Head of caudate nucleus (tissue), 42 donors: ENCODE measurements at regions not wholly inside any gene's neighbourhood (a gene's known extent, or its start where the extent isn't known, plus 50 kb on each side); places are given as distances from the start of the nearest gene placed in this dataset.

Source experiments
- DNase-seq, 42 donors: peaks; one replicate each; pipeline versions ENCODE4 v3.0.0 to v3.0.0-alpha.2; 2020 to 2021; ENCODE audit warnings: mixed read lengths in 7 of 42
- intact Hi-C: fragments of 100-400 bp; cut with DNase I; formaldehyde crosslinking; loops from one replicate; pipeline ENCODE4 v1.15.0; 2022

- peak in 3 of 42 donors; percentile 0 to 38 (median 6) for DNase-seq
These were observed 91.7 kb downstream of the INHBB start for GRCh38 chr2:120437604-120438000.

GRCh38 chr2:120438301-120439066 lies 92.5 kb downstream of the INHBB start:
- peak in 3 of 42 donors; percentile 13 to 17 (median 14) for DNase-seq
- intact Hi-C loops, result no loop called here

More at GRCh38 chr2:120437604-120438000, 91.7 kb downstream of the INHBB start:
- intact Hi-C loops, result no loop called here

GRCh38 chr2:120439067-120439368 lies 93.1 kb downstream of the INHBB start:
- DNase-seq, result no peak
- intact Hi-C loops, result no loop called here

- intact Hi-C loops, result no loop called here
- peak in 1 of 42 donors; percentile 14 for DNase-seq
These were observed 93.9 kb downstream of the INHBB start for GRCh38 chr2:120439637-120440384.

- intact Hi-C loops, result no loop called here
- peak in 1 of 42 donors; percentile 21 for DNase-seq
These were observed 94.8 kb downstream of the INHBB start for GRCh38 chr2:120440521-120441350.

GRCh38 chr2:120441351-120441700 lies 95.4 kb downstream of the INHBB start:
- intact Hi-C loops, result no loop called here
- peak in 1 of 42 donors; percentile 14 for DNase-seq

GRCh38 chr2:120441744-120442471 lies 96.0 kb downstream of the INHBB start:
- intact Hi-C loops, result no loop called here
- DNase-seq, result peak; percentile 57 to 89 (median 78)

- intact Hi-C loops, result no loop called here
- no peak for DNase-seq
These were observed 96.6 kb downstream of the INHBB start for GRCh38 chr2:120442541-120442922.

GRCh38 chr2:120442923-120443571 lies 97.1 kb downstream of the INHBB start:
- intact Hi-C loops, result no loop called here
- peak in 3 of 42 donors; percentile 15 to 44 (median 28) for DNase-seq

GRCh38 chr2:120443946-120444345 lies 98.0 kb downstream of the INHBB start:
- intact Hi-C loops, result no loop called here
- DNase-seq, result peak in 1 of 42 donors; percentile 30

- peak in 3 of 42 donors; percentile 8 to 26 (median 23) for DNase-seq
- intact Hi-C loops, result no loop called here
These were observed 98.8 kb downstream of the INHBB start for GRCh38 chr2:120444691-120445240.

GRCh38 chr2:120445449-120446143 lies 99.7 kb downstream of the INHBB start:
- DNase-seq, result peak in 2 of 42 donors; percentile 17 to 19
- intact Hi-C loops, result no loop called here

GRCh38 chr2:120446236-120447126 lies 100.5 kb downstream of the INHBB start:
- DNase-seq, result peak in 2 of 42 donors; percentile 16 to 30
- intact Hi-C loops, result no loop called here

GRCh38 chr2:120447127-120447785 lies 101.3 kb downstream of the INHBB start:
- intact Hi-C loops, result no loop called here
- peak in 8 of 42 donors; percentile 17 to 57 (median 32) for DNase-seq

GRCh38 chr2:120448436-120448835 lies 102.5 kb downstream of the INHBB start:
- peak in 1 of 42 donors; percentile 0 for DNase-seq
- intact Hi-C loops, result no loop called here
